ENCODE measurements at regions not wholly inside any gene's neighbourhood (a gene's known extent, or its start where the extent isn't known, plus 50 kb on each side); places are given as distances from the start of the nearest gene placed in this dataset.

GRCh38 chr20:52444455-52444854, 252.9 kb upstream of the ZFP64 start:
- no peak for TF ChIP-seq CTCF (IDR thresholded peaks at IDR 0.05; ENCODE audit: low read length, missing control alignments)
- H3K4me3 ChIP-seq (replicated peaks; ENCODE audit: low read depth, low read length), result no peak overlapping the region
- no peak for DNase-seq (ENCODE audit: low read depth)

GRCh38 chr20:52443874-52444273, 252.3 kb upstream of the ZFP64 start:
- H3K4me3 ChIP-seq (replicated peaks; ENCODE audit: low read depth, low read length), result no peak overlapping the region
- TF ChIP-seq CTCF (IDR thresholded peaks at IDR 0.05; ENCODE audit: low read length, missing control alignments), result no peak
- no peak for DNase-seq (ENCODE audit: low read depth)

GRCh38 chr20:52441710-52442109, 250.1 kb upstream of the ZFP64 start:
- no peak for TF ChIP-seq CTCF (IDR thresholded peaks at IDR 0.05; ENCODE audit: low read length, missing control alignments)
- DNase-seq (ENCODE audit: low read depth), result no peak
- no peak overlapping the region for H3K4me3 ChIP-seq (replicated peaks; ENCODE audit: low read depth, low read length)

- TF ChIP-seq CTCF (IDR thresholded peaks at IDR 0.05; ENCODE audit: low read length, missing control alignments), result no peak
- no peak for DNase-seq (ENCODE audit: low read depth)
- H3K4me3 ChIP-seq (replicated peaks; ENCODE audit: low read depth, low read length), result no peak overlapping the region
These were observed 247.8 kb upstream of the ZFP64 start for GRCh38 chr20:52439375-52439774.

GRCh38 chr20:52438326-52438963, 246.9 kb upstream of the ZFP64 start:
- no peak for TF ChIP-seq CTCF (IDR thresholded peaks at IDR 0.05; ENCODE audit: low read length, missing control alignments)
- H3K4me3 ChIP-seq (replicated peaks; ENCODE audit: low read depth, low read length), result no peak overlapping the region
- DNase-seq (ENCODE audit: low read depth), result no peak

- no peak for TF ChIP-seq CTCF (IDR thresholded peaks at IDR 0.05; ENCODE audit: low read length, missing control alignments)
- no peak for DNase-seq (ENCODE audit: low read depth)
- H3K4me3 ChIP-seq (replicated peaks; ENCODE audit: low read depth, low read length), result no peak overlapping the region
These were observed 242.9 kb upstream of the ZFP64 start for GRCh38 chr20:52434453-52434852.

GRCh38 chr20:52434041-52434425, 242.5 kb upstream of the ZFP64 start:
- no peak overlapping the region for H3K4me3 ChIP-seq (replicated peaks; ENCODE audit: low read depth, low read length)
- no peak for TF ChIP-seq CTCF (IDR thresholded peaks at IDR 0.05; ENCODE audit: low read length, missing control alignments)
- DNase-seq (ENCODE audit: low read depth), result no peak
